Nephron progenitor cell (in vitro differentiated cells): ENCODE measurements at regions not wholly inside any gene's neighbourhood (a gene's known extent, or its start where the extent isn't known, plus 50 kb on each side); places are given as distances from the start of the nearest gene placed in this dataset.

Source experiments
- DNase-seq: peaks from one replicate; pipeline ENCODE4 v3.0.0; 2021
- H3K27ac Mint-ChIP-seq: 2 replicates; pipeline ENCODE4 v1.8.0; 2021; ENCODE audit warnings: mild to moderate bottlenecking, moderate library complexity, mixed read lengths
- H3K27me3 Mint-ChIP-seq: 2 replicates; pipeline ENCODE4 v1.8.0; 2021; ENCODE audit warnings: mild to moderate bottlenecking, low read depth, mixed read lengths; ENCODE audit not compliant: poor library complexity
- H3K36me3 Mint-ChIP-seq: 2 replicates; pipeline ENCODE4 v1.8.0; 2021; ENCODE audit warnings: low read depth, mixed read lengths
- H3K4me1 Mint-ChIP-seq: 2 replicates; pipeline ENCODE4 v1.8.0; 2021; ENCODE audit warnings: mixed read lengths
- H3K4me3 Mint-ChIP-seq: 2 replicates; pipeline ENCODE4 v1.8.0; 2021; ENCODE audit warnings: mild to moderate bottlenecking, moderate library complexity, mixed read lengths
- H3K9me3 Mint-ChIP-seq: 2 replicates; pipeline ENCODE4 v1.8.0; 2021; ENCODE audit warnings: mild to moderate bottlenecking, moderate library complexity, mixed read lengths
- TF ChIP-seq, protein P1 (sequence below): fragments of 200-600 bp; sonication (generic); IDR thresholded peaks from 2 replicates; pipeline ENCODE4 v1.5.0; 2021; ENCODE audit warnings: antibody characterized with exemption

DNA sequence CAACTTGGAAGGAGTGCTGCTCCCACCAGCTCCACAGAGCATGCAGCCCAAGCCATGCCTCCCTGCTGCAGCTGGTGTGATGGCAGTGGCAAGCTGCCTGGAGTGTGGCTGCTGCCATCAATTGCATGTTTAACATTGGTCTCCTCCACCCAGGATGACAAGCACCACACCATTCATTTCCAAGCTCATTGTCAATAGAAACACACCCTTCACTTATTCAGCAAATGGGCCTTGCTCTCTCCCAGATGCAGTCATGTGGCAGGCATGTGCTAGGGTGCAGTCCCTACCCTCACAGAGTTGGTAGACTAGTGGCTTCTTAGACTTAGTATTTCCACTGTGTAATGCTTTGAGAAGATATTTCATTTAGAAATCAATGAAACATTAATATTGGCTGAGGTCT lies 70.8 kb upstream of the FGF14 start:
- Mint-ChIP-seq H3K4me3 (no peak overlapping the region), H3K36me3 (no peaks in the 10 kb centered on the region), H3K27ac (no peak overlapping the region), H3K9me3 (no peaks in the 10 kb centered on the region), H3K4me1 (no peaks in the 10 kb centered on the region), H3K27me3 (no peaks in the 10 kb centered on the region)
- DNase-seq, result no peak
- TF ChIP-seq, protein P1, sequence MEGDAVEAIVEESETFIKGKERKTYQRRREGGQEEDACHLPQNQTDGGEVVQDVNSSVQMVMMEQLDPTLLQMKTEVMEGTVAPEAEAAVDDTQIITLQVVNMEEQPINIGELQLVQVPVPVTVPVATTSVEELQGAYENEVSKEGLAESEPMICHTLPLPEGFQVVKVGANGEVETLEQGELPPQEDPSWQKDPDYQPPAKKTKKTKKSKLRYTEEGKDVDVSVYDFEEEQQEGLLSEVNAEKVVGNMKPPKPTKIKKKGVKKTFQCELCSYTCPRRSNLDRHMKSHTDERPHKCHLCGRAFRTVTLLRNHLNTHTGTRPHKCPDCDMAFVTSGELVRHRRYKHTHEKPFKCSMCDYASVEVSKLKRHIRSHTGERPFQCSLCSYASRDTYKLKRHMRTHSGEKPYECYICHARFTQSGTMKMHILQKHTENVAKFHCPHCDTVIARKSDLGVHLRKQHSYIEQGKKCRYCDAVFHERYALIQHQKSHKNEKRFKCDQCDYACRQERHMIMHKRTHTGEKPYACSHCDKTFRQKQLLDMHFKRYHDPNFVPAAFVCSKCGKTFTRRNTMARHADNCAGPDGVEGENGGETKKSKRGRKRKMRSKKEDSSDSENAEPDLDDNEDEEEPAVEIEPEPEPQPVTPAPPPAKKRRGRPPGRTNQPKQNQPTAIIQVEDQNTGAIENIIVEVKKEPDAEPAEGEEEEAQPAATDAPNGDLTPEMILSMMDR, result no peak

DNA sequence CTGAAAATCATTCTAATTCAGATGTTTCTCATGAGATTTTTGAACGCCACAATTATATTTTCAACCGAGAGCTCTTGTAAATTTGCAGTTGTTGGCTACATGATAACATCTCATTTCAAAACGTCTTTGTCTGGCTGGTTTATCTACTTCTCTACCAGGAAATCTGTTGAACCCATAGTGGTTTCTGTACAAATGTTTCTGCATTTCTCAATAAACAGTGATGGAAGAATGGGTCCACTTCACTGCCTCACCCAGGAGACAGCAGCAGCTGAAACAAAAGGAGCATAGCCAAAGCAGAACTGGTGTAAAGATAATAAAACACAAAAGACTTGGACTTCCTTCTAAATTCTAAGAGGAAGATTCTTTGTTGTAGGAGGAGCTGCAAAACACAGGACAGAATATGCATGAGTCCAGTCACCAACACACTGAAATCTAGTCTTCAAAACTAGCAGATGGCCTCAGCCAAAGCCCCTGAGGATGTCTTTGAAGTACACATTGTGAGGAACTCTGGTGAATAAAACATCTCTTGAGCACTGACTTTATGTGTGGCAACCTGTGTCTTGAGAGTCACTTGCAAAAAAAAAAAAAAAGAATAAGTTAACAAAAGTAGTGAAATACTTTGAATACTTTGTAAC lies 68.6 kb upstream of the FGF14 start:
- no peak overlapping the region for H3K27ac Mint-ChIP-seq
- DNase-seq, result no peak
- H3K4me1 Mint-ChIP-seq, result no peaks in the 10 kb centered on the region
- H3K4me3 Mint-ChIP-seq, result no peak overlapping the region
- H3K36me3 Mint-ChIP-seq, result no peaks in the 10 kb centered on the region
- H3K27me3 Mint-ChIP-seq, result no peaks in the 10 kb centered on the region
- TF ChIP-seq, protein P1, result no peak
- H3K9me3 Mint-ChIP-seq, result no peaks in the 10 kb centered on the region

DNA sequence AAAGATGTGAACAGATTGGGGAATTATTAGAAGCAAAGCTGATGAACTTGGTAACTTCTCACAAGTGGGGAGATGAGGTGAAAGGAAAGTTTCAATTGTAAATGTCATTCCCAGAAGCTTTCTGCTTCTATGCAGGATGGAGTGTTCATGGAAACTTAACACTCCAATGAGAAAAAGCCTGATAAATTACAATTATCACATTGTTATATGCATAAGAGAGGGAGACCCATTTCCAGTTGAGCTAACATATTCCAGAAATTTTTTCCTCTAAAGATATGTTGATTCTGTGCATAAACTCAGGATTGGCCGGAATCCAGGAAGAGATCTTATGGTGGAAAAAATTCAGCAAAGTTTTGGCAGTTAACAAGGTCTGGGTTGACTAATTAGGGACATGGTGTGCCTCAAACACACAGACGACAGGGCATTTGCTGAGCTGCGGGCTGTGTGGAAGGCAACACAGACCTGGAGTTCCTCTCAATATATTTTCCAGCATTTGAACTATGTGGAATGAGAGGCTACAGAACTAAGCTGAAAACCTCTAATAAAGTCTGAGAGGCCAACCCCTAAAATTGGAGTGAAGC lies 64.9 kb upstream of the FGF14 start:
- DNase-seq, result no peak
- TF ChIP-seq, protein P1, result no peak
- no peaks in the 10 kb centered on the region for H3K36me3 Mint-ChIP-seq
- H3K27me3 Mint-ChIP-seq, result peaks cover 3% of the 10 kb centered on the region
- H3K4me1 Mint-ChIP-seq, result no peaks in the 10 kb centered on the region
- no peaks in the 10 kb centered on the region for H3K9me3 Mint-ChIP-seq
- no peak overlapping the region for H3K27ac Mint-ChIP-seq
- H3K4me3 Mint-ChIP-seq, result no peak overlapping the region

DNA sequence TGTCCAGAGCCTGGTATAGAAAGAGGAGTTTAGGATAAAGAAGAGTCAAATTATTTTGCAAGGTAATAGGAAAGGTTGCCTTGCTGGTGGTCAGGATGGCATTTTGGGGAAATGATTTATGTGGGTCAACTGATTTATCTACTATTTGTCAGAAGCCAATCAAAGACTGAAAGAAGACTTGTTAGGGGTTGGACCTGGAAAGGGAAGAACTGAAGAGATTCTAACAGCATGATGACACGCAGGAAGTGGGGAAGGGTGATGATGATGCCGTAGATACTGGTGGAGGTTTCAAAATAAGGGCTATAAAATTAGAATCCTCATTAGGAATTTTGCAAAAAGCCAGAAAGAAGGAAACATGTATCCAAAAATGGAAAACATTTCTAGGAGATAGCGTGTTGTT lies 60.7 kb upstream of the FGF14 start:
- Mint-ChIP-seq H3K4me1 (no peaks in the 10 kb centered on the region), H3K4me3 (no peak overlapping the region), H3K9me3 (no peaks in the 10 kb centered on the region), H3K36me3 (no peaks in the 10 kb centered on the region), H3K27me3 (peaks cover 13% of the 10 kb centered on the region), H3K27ac (no peak overlapping the region)
- DNase-seq, result no peak
- TF ChIP-seq, protein P1, result no peak

DNA sequence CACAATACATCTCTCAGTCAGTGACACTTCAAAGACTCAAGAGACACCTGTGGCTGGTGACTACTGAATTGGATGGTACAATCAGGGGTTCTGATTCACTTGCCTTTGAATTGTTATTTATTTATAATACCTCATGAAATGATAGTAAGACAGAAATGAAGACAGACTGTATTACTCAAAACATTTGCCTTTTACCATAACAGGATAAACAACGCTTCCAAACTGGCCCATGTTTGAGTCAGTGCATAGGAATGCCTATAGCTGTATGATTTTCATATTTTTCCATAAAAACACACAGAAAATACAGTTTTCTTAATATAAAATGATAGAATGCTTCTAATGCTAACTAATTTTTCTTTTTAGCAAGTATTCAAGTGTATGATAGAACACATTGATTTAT lies 59.5 kb upstream of the FGF14 start:
- TF ChIP-seq, protein P1, result no peak
- no peak overlapping the region for H3K4me3 Mint-ChIP-seq
- no peaks in the 10 kb centered on the region for H3K4me1 Mint-ChIP-seq
- DNase-seq, result no peak
- peaks cover 13% of the 10 kb centered on the region for H3K27me3 Mint-ChIP-seq
- no peak overlapping the region for H3K27ac Mint-ChIP-seq
- H3K9me3 Mint-ChIP-seq, result no peaks in the 10 kb centered on the region
- H3K36me3 Mint-ChIP-seq, result no peaks in the 10 kb centered on the region

DNA sequence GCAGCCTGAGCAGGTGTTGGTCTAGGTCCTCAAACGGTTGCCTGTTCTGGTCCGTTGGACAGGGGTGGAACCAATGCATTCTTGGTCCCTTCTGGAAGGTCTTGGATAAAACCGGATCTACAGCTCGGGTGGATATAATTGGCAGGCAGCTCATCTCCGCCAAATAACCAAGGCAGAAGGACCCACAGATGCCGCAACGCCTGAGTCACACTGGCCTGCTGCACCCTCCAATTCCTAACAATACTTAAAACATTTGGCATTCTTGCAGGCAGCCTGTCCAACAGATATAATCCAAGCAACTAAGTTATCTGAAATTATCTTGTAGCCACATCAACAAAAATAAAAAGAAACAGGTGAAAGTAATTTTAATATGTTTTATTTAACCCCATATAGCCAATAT lies 59.0 kb upstream of the FGF14 start:
- TF ChIP-seq, protein P1, result no peak
- DNase-seq, result no peak
- Mint-ChIP-seq H3K4me1 (no peaks in the 10 kb centered on the region), H3K4me3 (no peak overlapping the region), H3K27me3 (peaks cover 16% of the 10 kb centered on the region), H3K9me3 (no peaks in the 10 kb centered on the region), H3K36me3 (no peaks in the 10 kb centered on the region), H3K27ac (no peak overlapping the region)
